Epithelial cell of proximal tubule (primary cell): ENCODE measurements at regions not wholly inside any gene's neighbourhood (a gene's known extent, or its start where the extent isn't known, plus 50 kb on each side); places are given as distances from the start of the nearest gene placed in this dataset.
A peak's percentile ranks its signal among the peaks of the same experiment; 100 is the strongest.

Experiments
- DNase-seq: peaks from one replicate; pipeline ENCODE4 v3.0.0-alpha.2; 2011; ENCODE audit warnings: low read depth
- H3K4me3 ChIP-seq: 2 replicates; pipeline ENCODE4 v1.5.1; 2011; ENCODE audit warnings: low read depth, mild to moderate bottlenecking, low read length
- TF ChIP-seq, protein P1 (sequence below): conservative IDR thresholded peaks from 2 replicates; pipeline ENCODE4 v1.5.1; 2012; ENCODE audit warnings: low read depth, mild to moderate bottlenecking, low read length

DNA sequence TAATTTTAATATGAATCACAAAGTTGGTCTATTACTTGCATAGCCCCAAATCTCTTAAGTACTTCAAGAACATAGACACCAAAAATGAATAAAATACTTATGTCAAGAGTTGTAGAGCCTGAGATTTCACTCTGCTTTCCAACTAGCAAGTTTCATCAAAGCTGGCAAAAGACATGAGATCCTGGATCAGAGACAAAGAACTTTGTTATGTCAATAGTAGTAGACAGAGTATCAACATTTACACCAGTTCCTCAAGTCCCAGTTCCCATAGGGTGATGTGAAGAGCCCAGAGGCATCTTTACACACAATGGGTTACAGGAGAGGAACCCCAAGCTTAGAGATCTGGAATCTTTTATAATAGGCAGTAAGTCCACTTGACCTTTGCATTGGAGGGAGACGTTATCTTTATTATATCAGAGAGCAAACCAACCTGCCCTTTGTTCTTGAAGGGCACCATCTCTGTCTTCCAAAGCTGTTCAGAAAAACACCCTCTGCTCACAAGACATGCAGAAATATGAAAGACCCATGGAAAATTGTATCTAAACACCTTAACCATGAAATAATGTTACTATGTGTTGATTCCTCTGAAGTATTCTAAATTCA lies 174.4 kb upstream of the GALNT2 start:
- no peak overlapping the region for H3K4me3 ChIP-seq
- DNase-seq, result no peak
- TF ChIP-seq, protein P1, sequence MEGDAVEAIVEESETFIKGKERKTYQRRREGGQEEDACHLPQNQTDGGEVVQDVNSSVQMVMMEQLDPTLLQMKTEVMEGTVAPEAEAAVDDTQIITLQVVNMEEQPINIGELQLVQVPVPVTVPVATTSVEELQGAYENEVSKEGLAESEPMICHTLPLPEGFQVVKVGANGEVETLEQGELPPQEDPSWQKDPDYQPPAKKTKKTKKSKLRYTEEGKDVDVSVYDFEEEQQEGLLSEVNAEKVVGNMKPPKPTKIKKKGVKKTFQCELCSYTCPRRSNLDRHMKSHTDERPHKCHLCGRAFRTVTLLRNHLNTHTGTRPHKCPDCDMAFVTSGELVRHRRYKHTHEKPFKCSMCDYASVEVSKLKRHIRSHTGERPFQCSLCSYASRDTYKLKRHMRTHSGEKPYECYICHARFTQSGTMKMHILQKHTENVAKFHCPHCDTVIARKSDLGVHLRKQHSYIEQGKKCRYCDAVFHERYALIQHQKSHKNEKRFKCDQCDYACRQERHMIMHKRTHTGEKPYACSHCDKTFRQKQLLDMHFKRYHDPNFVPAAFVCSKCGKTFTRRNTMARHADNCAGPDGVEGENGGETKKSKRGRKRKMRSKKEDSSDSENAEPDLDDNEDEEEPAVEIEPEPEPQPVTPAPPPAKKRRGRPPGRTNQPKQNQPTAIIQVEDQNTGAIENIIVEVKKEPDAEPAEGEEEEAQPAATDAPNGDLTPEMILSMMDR, result no peak

DNA sequence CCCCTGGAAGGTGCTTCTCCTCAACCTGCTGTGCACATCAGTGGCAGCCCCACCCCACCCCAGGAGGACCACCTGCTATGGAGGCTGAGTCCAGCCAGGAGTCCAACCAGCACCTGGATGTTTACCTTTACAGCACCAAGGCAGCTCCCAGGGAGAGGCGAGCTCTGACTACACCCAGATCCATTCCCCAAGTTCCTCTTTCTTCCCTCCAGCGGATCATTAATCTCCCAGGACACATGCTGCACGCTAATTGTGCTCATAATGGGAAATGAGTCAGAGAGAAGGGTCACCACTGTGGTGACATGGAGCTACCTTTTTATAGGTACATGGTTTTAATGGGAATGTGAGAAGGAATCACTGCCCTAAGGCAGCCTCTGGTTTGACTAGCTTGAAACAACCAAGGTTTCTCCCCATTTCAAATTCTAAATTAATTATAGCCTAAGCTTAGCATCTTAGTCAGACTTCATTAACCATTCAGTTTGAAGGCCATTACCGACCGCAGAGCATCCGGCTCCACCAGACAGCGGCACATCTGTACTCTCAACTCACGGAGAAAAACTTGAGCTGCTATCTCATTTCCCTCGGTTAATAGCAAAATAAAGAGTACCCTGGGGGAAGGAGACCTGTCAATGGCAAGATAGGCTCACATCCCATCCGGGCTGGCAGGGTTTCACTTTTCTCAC lies 173.1 kb upstream of the GALNT2 start:
- peak; percentile 27 for DNase-seq
- H3K4me3 ChIP-seq, result no peak overlapping the region
- TF ChIP-seq, protein P1, result no peak

DNA sequence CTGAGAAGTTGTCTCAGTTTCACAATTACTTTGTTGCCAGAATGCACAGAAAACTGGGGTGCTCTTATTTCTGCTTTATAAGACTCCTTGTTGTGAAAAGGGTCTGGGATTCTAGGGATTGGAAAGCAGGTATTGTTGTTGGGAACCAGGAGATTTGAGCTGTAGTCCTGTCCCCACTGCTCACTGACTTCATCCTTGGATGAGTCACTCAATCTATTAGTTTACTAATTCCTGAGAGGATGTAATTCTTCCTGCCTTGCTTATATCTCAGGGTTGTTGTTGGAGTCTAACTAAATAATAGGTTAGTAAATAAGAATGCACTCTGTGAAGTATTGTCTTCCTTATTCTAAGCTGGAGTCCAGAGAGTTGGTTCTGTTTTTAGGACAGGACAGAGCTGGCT lies 172.5 kb upstream of the GALNT2 start:
- TF ChIP-seq, protein P1, result no peak
- no peak overlapping the region for H3K4me3 ChIP-seq
- no peak for DNase-seq

DNA sequence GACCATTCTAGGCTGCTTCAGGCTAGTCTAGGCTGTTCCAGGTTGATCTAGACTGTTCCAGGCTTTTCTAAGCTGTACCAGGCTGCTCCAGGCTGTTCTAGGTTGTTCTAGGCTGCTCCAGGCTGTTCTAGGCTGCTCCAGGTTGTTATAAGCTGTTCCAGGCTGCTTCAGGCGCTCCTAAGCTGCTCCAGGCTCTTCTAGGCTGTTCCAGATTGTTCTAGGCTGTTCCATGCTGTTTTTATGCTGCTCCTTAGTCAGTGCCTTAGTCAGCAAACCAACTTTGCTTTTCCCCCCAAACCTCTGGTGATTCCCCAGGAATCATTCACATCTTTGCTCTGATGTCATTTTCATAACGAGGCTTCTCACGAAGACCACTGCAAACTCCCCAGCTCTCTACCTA lies 171.4 kb upstream of the GALNT2 start:
- TF ChIP-seq, protein P1, result no peak
- no peak for DNase-seq

DNA sequence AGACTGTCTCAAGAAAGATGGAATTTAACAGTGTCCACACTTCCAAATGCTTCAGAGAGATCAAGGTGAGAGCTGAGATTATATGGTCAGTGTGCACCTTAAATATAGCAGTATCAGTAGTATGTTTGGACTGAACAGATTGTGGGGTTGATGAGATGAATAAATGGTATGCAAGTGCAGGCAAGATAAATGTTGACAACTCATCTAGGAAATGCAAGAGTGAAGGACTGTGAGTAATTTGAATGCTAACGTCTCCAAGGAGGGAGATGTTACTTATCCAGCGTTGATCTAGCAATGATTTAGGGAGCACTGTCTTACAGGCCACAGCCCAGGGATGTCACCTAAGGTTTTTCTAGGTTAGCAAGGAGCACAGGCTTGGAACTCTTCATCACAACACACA lies 170.7 kb upstream of the GALNT2 start:
- no peak for DNase-seq
- H3K4me3 ChIP-seq, result no peak overlapping the region
- TF ChIP-seq, protein P1, result no peak

More for the DNA sequence above, 171.4 kb upstream of the GALNT2 start:
- no peak overlapping the region for H3K4me3 ChIP-seq

DNA sequence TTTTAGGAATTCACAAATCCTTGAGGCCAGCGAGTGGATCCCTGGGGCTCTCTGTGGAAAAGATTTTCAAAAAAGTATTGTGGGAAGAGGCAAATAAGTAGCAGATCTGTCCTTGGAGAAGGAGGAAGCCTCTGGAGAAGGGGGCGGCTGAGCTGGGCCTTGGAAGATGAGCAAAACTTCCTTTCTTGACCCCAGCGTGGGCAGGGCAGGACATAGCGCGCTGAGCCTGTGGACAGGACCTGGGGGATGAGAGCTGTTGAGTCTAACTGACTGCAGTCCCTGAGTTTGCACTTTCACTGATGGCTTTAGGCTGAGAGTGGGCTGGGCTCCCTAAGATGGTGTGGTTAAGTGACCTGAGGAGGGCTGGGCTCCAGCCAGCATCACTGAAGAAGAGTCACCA lies 170.2 kb upstream of the GALNT2 start:
- H3K4me3 ChIP-seq, result no peak overlapping the region
- no peak for DNase-seq
- TF ChIP-seq, protein P1, result no peak

DNA sequence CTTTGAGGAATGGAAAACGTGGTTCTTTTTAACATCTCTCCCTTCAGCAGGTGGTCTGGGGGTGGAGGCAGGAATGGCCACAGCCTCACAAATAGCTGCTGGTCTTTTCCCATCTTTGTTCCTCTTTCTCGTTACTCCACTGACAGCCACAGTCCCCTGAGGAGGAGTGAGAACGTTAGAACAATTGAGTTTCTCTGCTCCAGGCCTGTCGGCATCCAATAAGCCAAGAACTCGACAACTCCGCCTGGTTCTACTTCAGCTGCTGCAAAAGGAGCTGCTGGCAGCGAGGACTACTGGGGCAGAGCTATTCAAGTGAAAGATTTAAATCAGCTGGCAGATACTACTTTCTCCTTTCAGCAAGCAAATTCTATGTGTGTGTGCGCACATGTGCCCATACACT lies 169.5 kb upstream of the GALNT2 start:
- no peak for DNase-seq
- TF ChIP-seq, protein P1, result no peak

More for the DNA sequence above, 169.5 kb upstream of the GALNT2 start:
- no peak overlapping the region for H3K4me3 ChIP-seq
